IMR-90 (cell line): ENCODE measurements at regions not wholly inside any gene's neighbourhood (a gene's known extent, or its start where the extent isn't known, plus 50 kb on each side); places are given as distances from the start of the nearest gene placed in this dataset.
A peak's percentile ranks its signal among the peaks of the same experiment; 100 is the strongest.
"Not testable (repeated sequence)": the region's sequence is repeated elsewhere in the genome, so short reads cannot be mapped to it uniquely, and the experiment has no call there.

Experiments used
- ATAC-seq: fragments of 200-7000 bp; cut with Tn5 transposase; 2 replicates; pipeline ENCODE4 v1.9.1; 2020; ENCODE audit warnings: low read depth, mild to moderate bottlenecking, moderate library complexity
- BruUV-seq: library from RNA; stranded (reverse); fragments of 400-500 nt; replicated peaks from 2 replicates; lab custom pipeline; 2021; lab: Mats Ljungman, UMichigan
- CTCF ChIA-PET: fragments of 300-600 bp; formaldehyde crosslinking; extraction: SDS; loops from one replicate; lab custom pipeline; 2021; ENCODE audit warnings: antibody characterized with exemption; lab: Yijun Ruan, JAX
- POLR2A ChIA-PET: fragments of 300-600 bp; sonication (Branson Sonifier 250); formaldehyde crosslinking; loops from one replicate; lab custom pipeline; 2022; ENCODE audit warnings: antibody characterized with exemption; ENCODE audit not compliant: unreplicated experiment; lab: Charles Lee
- DNase-seq: peaks from one replicate; pipeline ENCODE4 v3.0.0; 2013
- H2AFZ ChIP-seq: replicated peaks from 2 replicates; pipeline ENCODE3; 2013; ENCODE audit warnings: low read length, mild to moderate bottlenecking; ENCODE audit not compliant: poor library complexity
- H2AK5ac ChIP-seq: 2 replicates; pipeline ENCODE4 v1.6.1; 2013; ENCODE audit warnings: low read depth, low read length, inconsistent platforms
- H2AK9ac ChIP-seq: replicated peaks from 2 replicates; pipeline ENCODE3; 2013; ENCODE audit warnings: mild to moderate bottlenecking, low read depth, low read length, moderate library complexity; ENCODE audit not compliant: poor library complexity
- H2BK120ac ChIP-seq: 2 replicates; pipeline ENCODE4 v1.6.1; 2013; ENCODE audit warnings: low read depth, low read length, inconsistent platforms
- H2BK15ac ChIP-seq: 3 replicates; pipeline ENCODE4 v1.6.1; 2013; ENCODE audit warnings: low read depth, low read length, inconsistent platforms
- H2BK20ac ChIP-seq: 2 replicates; pipeline ENCODE4 v1.6.1; 2013; ENCODE audit warnings: low read depth, mild to moderate bottlenecking, inconsistent platforms, low read length, moderate library complexity
- H2BK5ac ChIP-seq: 2 replicates; pipeline ENCODE4 v1.6.1; 2013; ENCODE audit warnings: mild to moderate bottlenecking, low read depth, low read length, inconsistent platforms; ENCODE audit not compliant: poor library complexity, severe bottlenecking
- H3K14ac ChIP-seq: replicated peaks from 2 replicates; pipeline ENCODE4 v1.6.1; 2013; ENCODE audit warnings: low read depth, low read length, inconsistent platforms
- H3K18ac ChIP-seq: 2 replicates; pipeline ENCODE4 v1.6.1; 2013; ENCODE audit warnings: low read depth, low read length, control low read depth
- H3K23ac ChIP-seq: 2 replicates; pipeline ENCODE4 v1.6.1; 2013; ENCODE audit warnings: low read depth, low read length, inconsistent platforms
- H3K27ac ChIP-seq: 2 replicates; pipeline ENCODE4 v1.5.1; 2013; ENCODE audit warnings: mild to moderate bottlenecking, control low read depth, low read length; ENCODE audit not compliant: insufficient read depth
- H3K27me3 ChIP-seq: 2 replicates; pipeline ENCODE4 v1.6.1; 2013; ENCODE audit warnings: low read length; ENCODE audit not compliant: control insufficient read depth, insufficient read depth
- H3K36me3 ChIP-seq: 2 replicates; pipeline ENCODE4 v1.6.1; 2013; ENCODE audit warnings: low read length, mixed read lengths; ENCODE audit not compliant: control insufficient read depth, insufficient read depth
- H3K4ac ChIP-seq: 2 replicates; pipeline ENCODE4 v1.6.1; 2013; ENCODE audit warnings: low read depth, low read length, inconsistent platforms
- H3K4me1 ChIP-seq: 2 replicates; pipeline ENCODE4 v1.6.1; 2013; ENCODE audit warnings: low read length, mixed read lengths; ENCODE audit not compliant: control insufficient read depth, insufficient read depth
- H3K4me2 ChIP-seq: 2 replicates; pipeline ENCODE4 v1.6.1; 2013; ENCODE audit warnings: low read depth, mild to moderate bottlenecking, control low read depth, low read length, moderate library complexity
- H3K4me3 ChIP-seq: 2 replicates; pipeline ENCODE4 v1.5.1; 2013; ENCODE audit warnings: low read depth, mild to moderate bottlenecking, control low read depth, low read length, moderate library complexity; ENCODE audit not compliant: insufficient read depth
- H3K56ac ChIP-seq: 2 replicates; pipeline ENCODE4 v1.6.1; 2013; ENCODE audit warnings: low read length, inconsistent platforms; ENCODE audit not compliant: insufficient read depth; ENCODE audit errors: extremely low read depth
- H3K79me1 ChIP-seq, 2 experiments: 2 replicates each; pipeline ENCODE4 v1.6.1; 2013; ENCODE audit warnings: low read length in 2 of 2, inconsistent platforms in 1 of 2, low read depth in 1 of 2
- H3K9ac ChIP-seq: 2 replicates; pipeline ENCODE4 v1.6.1; 2013; ENCODE audit warnings: low read depth, low read length, control low read depth
- H3K9me1 ChIP-seq: 2 replicates; pipeline ENCODE4 v1.6.1; 2013; ENCODE audit warnings: low read length, inconsistent platforms; ENCODE audit not compliant: insufficient read depth
- H3K9me3 ChIP-seq: 2 replicates; pipeline ENCODE4 v1.6.1; 2013; ENCODE audit warnings: low read length; ENCODE audit not compliant: control insufficient read depth, insufficient read depth
- H4K20me1 ChIP-seq: 2 replicates; pipeline ENCODE4 v1.6.1; 2013; ENCODE audit warnings: low read length, inconsistent platforms; ENCODE audit not compliant: insufficient read depth
- H4K5ac ChIP-seq: 2 replicates; pipeline ENCODE4 v1.6.1; 2013; ENCODE audit warnings: mild to moderate bottlenecking, low read depth, low read length, control low read depth
- H4K8ac ChIP-seq, 2 experiments: 2 replicates each; pipeline ENCODE4 v1.6.1; 2013; ENCODE audit warnings: low read depth in 2 of 2, low read length in 2 of 2, control low read depth in 1 of 2, inconsistent platforms in 1 of 2
- H4K91ac ChIP-seq: 2 replicates; pipeline ENCODE4 v1.6.1; 2013; ENCODE audit warnings: low read depth, low read length, inconsistent platforms; ENCODE audit not compliant: insufficient read depth
- WGBS, 2 experiments: methylation state at CpG; one replicate each; pipeline versions ENCODE4 v1.1.5 to v1.1.7; 2013; ENCODE audit warnings: missing lambda C conversion rate in 2 of 2; ENCODE audit not compliant: insufficient read length in 1 of 2; ENCODE audit errors: extremely low coverage in 2 of 2; 5-methylcytosine and 5-hydroxymethylcytosine counted together
- dilution Hi-C: fragments of 300-500 bp; cut with HindIII; formaldehyde crosslinking; loops from one replicate; pipeline ENCODE4 v1.14.3; 2018; ENCODE audit warnings: low sequenced_read_pairs; ENCODE audit not compliant: unreplicated experiment
- in situ Hi-C: fragments of 300-500 bp; cut with MboI; formaldehyde crosslinking; loops from 3 replicates; pipeline ENCODE4 v1.14.3; 2019; ENCODE audit warnings: low sequenced_read_pairs, inconsistent platforms, mixed read lengths
- intact Hi-C: fragments of 100-400 bp; cut with micrococcal nuclease; formaldehyde crosslinking; loops from 2 replicates; pipeline ENCODE4 v1.10.0; 2022

GRCh38 chr1:145500251-145500650, 74.8 kb upstream of the NBPF20 start:
- WGBS, 2 experiments, result no CpG with 5 or more reads among the region's 5 CpGs
- H4K5ac ChIP-seq, H4K20me1 ChIP-seq, H2BK120ac ChIP-seq, H3K4me2 ChIP-seq, H3K79me1 ChIP-seq, H2AK9ac ChIP-seq, H3K27ac ChIP-seq, H3K56ac ChIP-seq, CTCF ChIA-PET, H3K14ac ChIP-seq, H4K91ac ChIP-seq, H3K4me1 ChIP-seq, H3K36me3 ChIP-seq, H3K23ac ChIP-seq, H2BK20ac ChIP-seq, H2BK15ac ChIP-seq, intact Hi-C loops, H3K27me3 ChIP-seq, H4K8ac ChIP-seq, POLR2A ChIA-PET, H3K9me3 ChIP-seq, H3K9ac ChIP-seq, H2BK5ac ChIP-seq, H3K4me3 ChIP-seq, H3K9me1 ChIP-seq, H3K4ac ChIP-seq, dilution Hi-C loops, H2AFZ ChIP-seq, DNase-seq, H3K18ac ChIP-seq, H2AK5ac ChIP-seq, BruUV-seq, in situ Hi-C loops: not testable (repeated sequence)
- peak; percentile 65; the same call in 1 of the 2 replicates for ATAC-seq

- H2BK20ac ChIP-seq, in situ Hi-C loops, H3K14ac ChIP-seq, H3K36me3 ChIP-seq, DNase-seq, intact Hi-C loops, H3K79me1 ChIP-seq, H3K4me2 ChIP-seq, H4K5ac ChIP-seq, ATAC-seq, H2BK5ac ChIP-seq, dilution Hi-C loops, CTCF ChIA-PET, H3K27ac ChIP-seq, H3K18ac ChIP-seq, H2BK120ac ChIP-seq, BruUV-seq, H2AK9ac ChIP-seq, H4K20me1 ChIP-seq, H3K9ac ChIP-seq, H2BK15ac ChIP-seq, H3K4me3 ChIP-seq, H3K23ac ChIP-seq, H4K8ac ChIP-seq, H3K56ac ChIP-seq, POLR2A ChIA-PET, H3K4me1 ChIP-seq, H3K9me3 ChIP-seq, H2AFZ ChIP-seq, H2AK5ac ChIP-seq, H3K4ac ChIP-seq, H3K9me1 ChIP-seq, H3K27me3 ChIP-seq, H4K91ac ChIP-seq: not testable (repeated sequence)
- no CpG with 5 or more reads among the region's 7 CpGs for WGBS, 2 experiments
Measured at GRCh38 chr1:145495077-145495871, 69.9 kb upstream of the NBPF20 start.
